K562 (cell line): ENCODE measurements at regions not wholly inside any gene's neighbourhood (a gene's known extent, or its start where the extent isn't known, plus 50 kb on each side); places are given as distances from the start of the nearest gene placed in this dataset.

Experiments
- CBX3 ChIP-seq, 2 experiments: IDR thresholded peaks; 1 replicate in 1 of 2; 2 replicates in 1 of 2; pipeline ENCODE4 v1.6.1; 2012; ENCODE audit warnings: inconsistent platforms in 2 of 2, low read length in 2 of 2, borderline replicate concordance in 1 of 2, control low read depth in 1 of 2
- CEBPB ChIP-seq: fragments of 450-650 bp; IDR thresholded peaks from 2 replicates; pipeline ENCODE4 v1.6.1; 2016; ENCODE audit warnings: missing genetic modification characterization, missing compliant biosample characterization
- DACH1 ChIP-seq: fragments of 450-650 bp; IDR thresholded peaks from 2 replicates; pipeline ENCODE4 v1.6.1; 2018; ENCODE audit not compliant: partially characterized antibody
- ELF2 ChIP-seq: fragments of 250-450 bp; sonication (Bioruptor Pico); IDR thresholded peaks from 2 replicates; pipeline ENCODE4 v1.5.0; 2021; ENCODE audit warnings: mild to moderate bottlenecking
- EP400 ChIP-seq: fragments of 450-650 bp; IDR thresholded peaks from 2 replicates; pipeline ENCODE4 v1.6.1; 2017; ENCODE audit warnings: antibody characterized with exemption, mild to moderate bottlenecking, moderate library complexity
- FOXP1 ChIP-seq: sonication (generic); formaldehyde crosslinking; IDR thresholded peaks from 2 replicates; pipeline ENCODE4 v1.8.0; 2022; ENCODE audit warnings: mild to moderate bottlenecking, missing genetic modification reagents
- FOXP4 ChIP-seq: sonication (generic); formaldehyde crosslinking; IDR thresholded peaks from 2 replicates; pipeline ENCODE4 v1.8.0; 2022; ENCODE audit warnings: mild to moderate bottlenecking, missing genetic modification reagents, borderline replicate concordance
- KAT2B ChIP-seq: IDR thresholded peaks from one replicate; pipeline ENCODE4 v1.6.1; 2012; ENCODE audit warnings: low read depth, mild to moderate bottlenecking, control low read depth, inconsistent platforms, low read length, moderate library complexity
- L3MBTL2 ChIP-seq: fragments of 450-650 bp; IDR thresholded peaks from 2 replicates; pipeline ENCODE4 v1.6.1; 2016; ENCODE audit warnings: mild to moderate bottlenecking, moderate library complexity
- MAZ ChIP-seq, 2 experiments: fragments of 450-650 bp in 1 of 2; sonication (generic) in 1 of 2; formaldehyde crosslinking; IDR thresholded peaks in 1 of 2; conservative IDR thresholded peaks in 1 of 2; 2 replicates each; pipeline versions ENCODE4 v1.4.0 to v1.5.0; 2020; ENCODE audit warnings: mild to moderate bottlenecking in 1 of 2, missing genetic modification reagents in 1 of 2
- NFIX ChIP-seq: fragments of 250-450 bp; sonication (Bioruptor Pico); IDR thresholded peaks from 2 replicates; pipeline ENCODE4 v1.4.0; 2020; ENCODE audit warnings: low read depth, mild to moderate bottlenecking, moderate library complexity
- NR2C1 ChIP-seq, 2 experiments: fragments of 450-650 bp; IDR thresholded peaks; 2 replicates each; pipeline ENCODE4 v1.6.1; 2017; ENCODE audit warnings: mild to moderate bottlenecking in 2 of 2, antibody characterized with exemption in 1 of 2, inconsistent platforms in 1 of 2, missing compliant biosample characterization in 1 of 2, missing genetic modification characterization in 1 of 2
- PML ChIP-seq: IDR thresholded peaks from 2 replicates; pipeline ENCODE4 v1.6.1; 2012; ENCODE audit warnings: low read length, inconsistent platforms
- POLR3A ChIP-seq: IDR thresholded peaks from 2 replicates; pipeline ENCODE4 v1.6.1; 2011; ENCODE audit warnings: borderline replicate concordance, mild to moderate bottlenecking, moderate library complexity; ENCODE audit not compliant: insufficient read length, insufficient read depth; ENCODE audit errors: extremely low read depth
- PTBP1 ChIP-seq: fragments of 200-400 bp; formaldehyde crosslinking; IDR thresholded peaks from 2 replicates; pipeline ENCODE4 v1.6.1; 2017; ENCODE audit warnings: low read depth, low read length
- XRCC3 ChIP-seq: fragments of 450-650 bp; IDR thresholded peaks from 2 replicates; pipeline ENCODE4 v1.6.1; 2017; ENCODE audit warnings: mild to moderate bottlenecking, moderate library complexity
- ZNF316 ChIP-seq: fragments of 450-650 bp; IDR thresholded peaks from 2 replicates; pipeline ENCODE4 v1.6.1; 2016
- ZNF384 ChIP-seq: IDR thresholded peaks from 2 replicates; pipeline ENCODE4 v1.6.1; 2012; ENCODE audit warnings: low read depth, low read length, improper control_type of control experiment
- ZNF431 ChIP-seq: sonication (generic); formaldehyde crosslinking; IDR thresholded peaks from 2 replicates; pipeline ENCODE4 v1.8.0; 2022; ENCODE audit warnings: mild to moderate bottlenecking, missing genetic modification reagents
- ZNF589 ChIP-seq: fragments of 200-800 bp; sonication (Bioruptor generic); IDR thresholded peaks from 2 replicates; pipeline ENCODE4 v1.6.1; 2016; ENCODE audit warnings: low read depth, missing genetic modification characterization, missing compliant biosample characterization
- ZSCAN32 ChIP-seq: fragments of 450-650 bp; formaldehyde crosslinking; IDR thresholded peaks from 2 replicates; pipeline ENCODE4 v1.4.0; 2020; ENCODE audit warnings: mild to moderate bottlenecking, moderate library complexity
- TF ChIP-seq, protein P1 (sequence below): fragments of 250-450 bp; sonication (Bioruptor Pico); IDR thresholded peaks from 2 replicates; pipeline ENCODE4 v1.5.0; 2021
- TF ChIP-seq, protein P2 (sequence below): sonication (generic); formaldehyde crosslinking; IDR thresholded peaks from 2 replicates; pipeline ENCODE4 v1.9.0; 2022; ENCODE audit warnings: mild to moderate bottlenecking, missing genetic modification reagents

DNA sequence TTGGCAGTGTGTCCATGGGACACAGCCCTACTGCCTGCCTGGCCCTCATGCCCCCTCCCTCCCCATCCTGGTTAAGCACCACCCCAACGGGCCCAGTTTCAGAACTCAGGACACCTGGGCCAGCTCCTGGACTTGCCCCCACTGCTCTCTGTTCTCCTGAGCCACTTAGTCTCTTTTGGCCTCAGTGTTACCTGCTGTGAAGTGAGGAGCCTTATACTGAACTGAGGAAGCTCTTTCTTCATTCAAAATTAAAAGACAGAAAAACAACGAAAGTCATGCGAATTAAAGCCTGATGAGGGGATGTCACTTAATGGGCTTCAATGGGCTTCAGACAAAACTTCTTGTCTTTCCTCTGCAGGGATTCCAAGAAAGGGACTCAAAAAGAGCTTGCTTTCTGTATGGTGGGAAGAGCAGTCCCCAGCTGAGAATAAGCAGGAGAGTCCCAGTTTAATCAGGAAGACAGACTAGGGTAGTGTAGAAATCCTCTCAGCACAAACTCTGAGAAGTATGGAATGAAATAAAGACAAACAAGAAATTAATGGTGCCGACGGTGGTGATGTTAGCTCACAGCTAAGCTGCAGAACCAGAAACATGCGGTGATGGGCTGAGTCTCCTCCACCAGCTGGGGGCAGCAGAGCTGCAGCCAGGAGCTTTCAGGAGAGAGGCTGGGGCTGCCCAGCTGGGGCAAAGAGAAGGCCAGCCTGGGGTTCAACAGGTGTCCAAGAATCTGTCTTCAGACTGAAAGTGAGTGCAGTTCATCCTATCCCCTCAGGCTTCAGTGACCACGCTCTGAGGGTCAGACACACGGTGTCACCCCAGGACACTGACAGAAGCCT lies 101.0 kb downstream of the GGTLC2 start (continued):
- TF ChIP-seq ZNF589 (CRISPR knock-in tag) (no peak), FOXP4 (CRISPR knock-in tag) (no peak), PTBP1 (no peak), ZNF316 (no peak), CEBPB (no peak), KAT2B (no peak), CBX3 (IDR thresholded peaks at IDR 0.05; ENCODE audit: borderline replicate concordance in 1 of 2, low read length in 2 of 2) (peak in 1 of 2 experiments; percentile 76; a peak in 1 of 3 replicates), XRCC3 (no peak), ZNF431 (CRISPR knock-in tag) (no peak), POLR3A (no peak), PML (0 out of 2 replicates have a peak, but pooled peaks have one; percentile 13), ELF2 (no peak), MAZ (CRISPR knock-in tag; conservative IDR thresholded peaks at IDR 0.05 in 1 of 2, IDR thresholded peaks at IDR 0.05 in 1 of 2) (peak in 1 of 2 experiments; percentile 79; a peak in 2 of 4 replicates), NR2C1 (IDR thresholded peaks at IDR 0.05) (no peak), NR2C1 (tag; IDR thresholded peaks at IDR 0.05) (no peak), NFIX (CRISPR knock-in tag) (no peak), FOXP1 (peak; percentile 64; the same call in 1 of the 2 replicates), EP400 (no peak), DACH1 (peak; percentile 82), ZNF384 (no peak), ZSCAN32 (CRISPR knock-in tag) (no peak), L3MBTL2 (peak; percentile 47; the same call in 1 of the 2 replicates)
- TF ChIP-seq, protein P1, sequence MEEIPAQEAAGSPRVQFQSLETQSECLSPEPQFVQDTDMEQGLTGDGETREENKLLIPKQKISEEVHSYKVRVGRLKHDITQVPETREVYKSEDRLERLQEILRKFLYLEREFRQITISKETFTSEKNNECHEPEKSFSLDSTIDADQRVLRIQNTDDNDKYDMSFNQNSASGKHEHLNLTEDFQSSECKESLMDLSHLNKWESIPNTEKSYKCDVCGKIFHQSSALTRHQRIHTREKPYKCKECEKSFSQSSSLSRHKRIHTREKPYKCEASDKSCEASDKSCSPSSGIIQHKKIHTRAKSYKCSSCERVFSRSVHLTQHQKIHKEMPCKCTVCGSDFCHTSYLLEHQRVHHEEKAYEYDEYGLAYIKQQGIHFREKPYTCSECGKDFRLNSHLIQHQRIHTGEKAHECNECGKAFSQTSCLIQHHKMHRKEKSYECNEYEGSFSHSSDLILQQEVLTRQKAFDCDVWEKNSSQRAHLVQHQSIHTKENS, result peak; percentile 95
- TF ChIP-seq, protein P2, sequence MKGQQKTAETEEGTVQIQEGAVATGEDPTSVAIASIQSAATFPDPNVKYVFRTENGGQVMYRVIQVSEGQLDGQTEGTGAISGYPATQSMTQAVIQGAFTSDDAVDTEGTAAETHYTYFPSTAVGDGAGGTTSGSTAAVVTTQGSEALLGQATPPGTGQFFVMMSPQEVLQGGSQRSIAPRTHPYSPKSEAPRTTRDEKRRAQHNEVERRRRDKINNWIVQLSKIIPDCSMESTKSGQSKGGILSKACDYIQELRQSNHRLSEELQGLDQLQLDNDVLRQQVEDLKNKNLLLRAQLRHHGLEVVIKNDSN, result peak; percentile 54
